Lung (tissue), 11 donors: ENCODE measurements at regions not wholly inside any gene's neighbourhood (a gene's known extent, or its start where the extent isn't known, plus 50 kb on each side); places are given as distances from the start of the nearest gene placed in this dataset.
A peak's percentile ranks its signal among the peaks of the same experiment; 100 is the strongest.

Experiments
- ATAC-seq: fragments of 200-7000 bp; cut with Tn5 transposase; one replicate; pipeline ENCODE4 v1.9.1; 2020; ENCODE audit warnings: moderate number of reproducible peaks; ENCODE audit not compliant: insufficient read depth, low FRiP score
- DNase-seq, 3 donors: peaks; one replicate each; pipeline ENCODE4 v3.0.0-alpha.2; 2013 to 2017
- H3K27ac ChIP-seq, 2 donors: one replicate each; pipeline ENCODE4 v1.5.1; 2013; ENCODE audit warnings: mild to moderate bottlenecking in 2 of 2, moderate library complexity in 2 of 2, control low read depth in 1 of 2, inconsistent platforms in 1 of 2, low read depth in 1 of 2, low read length in 1 of 2
- H3K27me3 ChIP-seq, 3 donors: one replicate each; pipeline ENCODE4 v1.5.1; 2013; ENCODE audit warnings: low read length in 2 of 3; ENCODE audit not compliant: control insufficient read depth in 3 of 3, insufficient read depth in 3 of 3
- H3K36me3 ChIP-seq, 4 donors: one replicate each; pipeline ENCODE4 v1.5.1; 2013; ENCODE audit warnings: low read length in 4 of 4, mild to moderate bottlenecking in 1 of 4, moderate library complexity in 1 of 4; ENCODE audit not compliant: control insufficient read depth in 4 of 4, insufficient read depth in 4 of 4
- H3K4me1 ChIP-seq, 5 donors: one replicate each; pipeline ENCODE4 v1.5.1; 2013; ENCODE audit warnings: low read length in 5 of 5, mild to moderate bottlenecking in 2 of 5, moderate library complexity in 1 of 5; ENCODE audit not compliant: control insufficient read depth in 5 of 5, insufficient read depth in 5 of 5
- H3K4me3 ChIP-seq: one replicate; pipeline ENCODE4 v1.5.1; 2013; ENCODE audit warnings: mild to moderate bottlenecking, control low read depth, moderate library complexity
- H3K9ac ChIP-seq, 2 donors: one replicate each; pipeline ENCODE4 v1.5.1; 2013; ENCODE audit warnings: low read length in 2 of 2, control low read depth in 1 of 2; ENCODE audit not compliant: insufficient read depth in 1 of 2
- H3K9me3 ChIP-seq, 4 donors: one replicate each; pipeline ENCODE4 v1.5.1; 2013; ENCODE audit warnings: low read length in 3 of 4, mild to moderate bottlenecking in 1 of 4, moderate library complexity in 1 of 4; ENCODE audit not compliant: control insufficient read depth in 4 of 4, insufficient read depth in 3 of 4
- CTCF ChIP-seq: IDR thresholded peaks from 2 replicates; pipeline ENCODE4 v1.5.1; 2012; ENCODE audit warnings: mild to moderate bottlenecking; ENCODE audit errors: control extremely low read depth, extremely low read depth
- WGBS, 2 donors: extraction: QIAGEN DNeasy Blood & Tissue Kit; methylation state at CpG; one replicate each; pipeline ENCODE4 v1.1.7; 2013; 5-methylcytosine and 5-hydroxymethylcytosine counted together
- donor health status: control.
- donor health status: control.
- donor health status: Bipolar disorder and iron deficiency.
- donor health status: healthy.
- donor health status: DM: yes; HTN: yes; CAD: no.

- WGBS, 2 donors, result 16 to 39% methylated on average over 9 of the region's 9 CpGs
- no peak overlapping the region for H3K4me3 ChIP-seq
- H3K9me3 ChIP-seq, result no peaks in the 10 kb centered on the region
- H3K27ac ChIP-seq, result no peak overlapping the region
- DNase-seq (no peak), ATAC-seq (no peak)
- H3K27me3 ChIP-seq, result no peaks in the 10 kb centered on the region
- no peak for TF ChIP-seq CTCF
- no peaks in the 10 kb centered on the region for H3K36me3 ChIP-seq
- H3K4me1 ChIP-seq, result no peaks in the 10 kb centered on the region
- H3K9ac ChIP-seq, result no peak overlapping the region
These were observed 217.2 kb upstream of the WWC1 start for GRCh38 chr5:168073991-168074800.

- TF ChIP-seq CTCF, result no peak
- no peaks in the 10 kb centered on the region for H3K9me3 ChIP-seq
- H3K4me3 ChIP-seq, result no peak overlapping the region
- ATAC-seq, result no peak
- H3K27me3 ChIP-seq, result no peaks in the 10 kb centered on the region
- H3K27ac ChIP-seq, result peak overlapping the region in 1 of 2 donors; percentile 13
- H3K4me1 ChIP-seq, result no peaks in the 10 kb centered on the region
- H3K9ac ChIP-seq, result no peak overlapping the region
- no peaks in the 10 kb centered on the region for H3K36me3 ChIP-seq
- WGBS, 2 donors, result 89 to 92% methylated on average over 3 of the region's 3 CpGs
- no peak for DNase-seq
These were observed 216.1 kb upstream of the WWC1 start for GRCh38 chr5:168075387-168075786.

GRCh38 chr5:168076561-168076991, 214.9 kb upstream of the WWC1 start:
- DNase-seq (peak; percentile 70 to 77 (median 74)), ATAC-seq (no peak)
- Histone ChIP-seq H3K27ac (peak overlapping the region in 1 of 2 donors; percentile 10), H3K4me3 (no peak overlapping the region), H3K9me3 (no peaks in the 10 kb centered on the region), H3K4me1 (no peaks in the 10 kb centered on the region), H3K9ac (no peak overlapping the region), H3K27me3 (no peaks in the 10 kb centered on the region), H3K36me3 (no peaks in the 10 kb centered on the region)
- TF ChIP-seq CTCF, result no peak
- WGBS, 2 donors, result 54 to 67% methylated on average over 2 of the region's 2 CpGs
